ENCODE measurements at regions not wholly inside any gene's neighbourhood (a gene's known extent, or its start where the extent isn't known, plus 50 kb on each side); places are given as distances from the start of the nearest gene placed in this dataset.

- no peak for DNase-seq
Observed at GRCh38 chr11:45553383-45553936, 112.0 kb downstream of the CHST1 start.

- DNase-seq: no peak
Observed at GRCh38 chr11:45551191-45551713, 114.2 kb downstream of the CHST1 start.

GRCh38 chr11:45549257-45549656, 116.2 kb downstream of the CHST1 start:
- no peak for DNase-seq

GRCh38 chr11:45546366-45546765, 119.1 kb downstream of the CHST1 start:
- DNase-seq: no peak

GRCh38 chr11:45544826-45545225, 120.6 kb downstream of the CHST1 start:
- DNase-seq: no peak

GRCh38 chr11:45543808-45544422, 121.5 kb downstream of the CHST1 start:
- no peak for DNase-seq

- DNase-seq: no peak
Observed at GRCh38 chr11:45543081-45543480, 122.3 kb downstream of the CHST1 start.

GRCh38 chr11:45541693-45542434, 123.6 kb downstream of the CHST1 start:
- no peak for DNase-seq

- no peak for DNase-seq
Observed at GRCh38 chr11:45538939-45539338, 126.5 kb downstream of the CHST1 start.

- DNase-seq: no peak
Observed at GRCh38 chr11:45538363-45538762, 127.1 kb downstream of the CHST1 start.

- no peak for DNase-seq
Observed at GRCh38 chr11:45537614-45538013, 127.8 kb downstream of the CHST1 start.

- no peak for DNase-seq
Observed at GRCh38 chr11:45535033-45535432, 130.4 kb downstream of the CHST1 start.

GRCh38 chr11:45534132-45534531, 131.3 kb downstream of the CHST1 start:
- no peak for DNase-seq

- DNase-seq: no peak
Observed at GRCh38 chr11:45532546-45532945, 132.9 kb downstream of the CHST1 start.

GRCh38 chr11:45530776-45531175, 134.6 kb downstream of the CHST1 start:
- no peak for DNase-seq

GRCh38 chr11:45530111-45530510, 135.3 kb downstream of the CHST1 start:
- no peak for DNase-seq

- no peak for DNase-seq
Observed at GRCh38 chr11:45528435-45528834, 137.0 kb downstream of the CHST1 start.

GRCh38 chr11:45527898-45528297, 137.5 kb downstream of the CHST1 start:
- DNase-seq: no peak

GRCh38 chr11:45525393-45525792, 140.0 kb downstream of the CHST1 start:
- DNase-seq: no peak

- DNase-seq: no peak
Observed at GRCh38 chr11:45523760-45524159, 141.7 kb downstream of the CHST1 start.

- no peak for DNase-seq
Observed at GRCh38 chr11:45518833-45519535, 146.4 kb downstream of the CHST1 start.

- DNase-seq: no peak
Observed at GRCh38 chr11:45518141-45518832, 147.1 kb downstream of the CHST1 start.

Measured in CD4-positive, alpha-beta T cell treated with Interleukin-6 for 4 hours (primary cell).